ENCODE measurements at regions not wholly inside any gene's neighbourhood (a gene's known extent, or its start where the extent isn't known, plus 50 kb on each side); places are given as distances from the start of the nearest gene placed in this dataset.
A peak's percentile ranks its signal among the peaks of the same experiment; 100 is the strongest.

DNA sequence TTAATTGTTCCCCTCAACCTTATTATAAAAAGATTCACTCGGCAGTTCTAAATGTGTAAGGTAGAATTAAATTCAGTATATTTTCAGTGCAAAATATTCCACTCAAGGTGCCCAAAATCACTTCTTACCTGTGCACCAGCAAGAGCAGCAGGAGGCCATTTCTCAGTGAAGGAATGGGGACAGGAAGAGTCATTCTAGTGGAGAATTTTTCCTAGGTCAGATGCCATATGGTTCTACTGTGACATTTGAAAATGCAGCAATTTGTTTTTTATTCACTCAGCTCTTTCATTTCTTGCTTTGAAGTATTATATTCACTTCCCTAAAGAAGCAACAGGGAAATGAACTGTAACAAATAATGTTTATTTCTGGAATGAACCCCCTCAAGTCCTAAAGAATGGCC lies 264.0 kb upstream of the SYT1 start:
- no peak for DNase-seq

- DNase-seq = no peak
Measured at GRCh38 chr12:78611504-78611903, 253.1 kb upstream of the SYT1 start.

- DNase-seq = no peak
Measured at GRCh38 chr12:78612190-78612589, 252.4 kb upstream of the SYT1 start.

DNA sequence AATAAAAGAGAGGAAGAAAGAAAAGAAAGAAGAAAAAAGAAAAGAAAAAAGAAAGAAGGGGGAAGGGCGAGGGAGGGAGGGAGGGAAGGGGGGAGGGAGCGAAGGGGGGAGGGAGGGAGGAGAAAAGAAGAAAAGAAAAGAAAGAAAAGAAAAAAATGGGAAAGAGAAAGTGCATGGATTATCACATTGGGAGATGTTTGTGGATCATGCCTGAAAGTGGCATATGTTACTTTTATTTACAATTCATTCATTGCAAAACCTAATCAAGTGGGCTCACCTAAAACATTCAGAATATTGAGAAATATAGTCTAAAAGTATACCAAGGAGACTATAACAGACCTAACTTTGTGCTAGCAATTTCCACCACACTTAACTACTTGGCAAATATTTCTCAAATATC lies 246.9 kb upstream of the SYT1 start:
- DNase-seq = no peak

DNA sequence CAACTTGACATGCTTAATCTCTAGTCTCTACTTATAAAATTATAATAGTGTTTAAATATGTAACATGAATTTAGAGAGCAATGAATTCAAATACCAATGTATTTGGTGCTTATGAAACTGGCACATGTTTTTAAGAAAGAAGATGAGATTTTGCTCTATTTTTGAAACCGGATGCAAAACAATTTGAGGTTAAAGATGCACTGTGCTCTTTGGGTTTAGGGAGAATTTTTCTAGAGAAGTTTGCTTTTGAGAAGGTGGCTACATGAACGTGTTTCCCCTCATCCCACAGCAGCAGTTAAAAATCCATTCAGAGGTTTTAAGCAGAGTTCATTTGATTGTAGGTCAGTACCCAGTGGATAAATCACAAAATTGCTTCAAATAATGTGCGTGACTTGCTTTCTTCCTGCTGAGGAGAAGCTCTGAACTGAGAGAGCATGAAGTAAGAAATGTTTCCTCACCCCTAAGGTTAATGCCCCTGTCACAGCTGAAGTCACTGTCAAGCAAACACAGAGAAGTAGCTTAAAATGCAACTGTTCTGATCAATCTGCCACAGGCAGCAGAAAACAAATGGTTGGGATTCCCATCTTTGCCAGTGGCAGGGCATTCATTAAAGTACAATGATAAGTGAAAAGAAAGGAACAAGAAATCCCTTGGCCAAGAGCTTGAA lies 241.9 kb upstream of the SYT1 start:
- DNase-seq = no peak

DNA sequence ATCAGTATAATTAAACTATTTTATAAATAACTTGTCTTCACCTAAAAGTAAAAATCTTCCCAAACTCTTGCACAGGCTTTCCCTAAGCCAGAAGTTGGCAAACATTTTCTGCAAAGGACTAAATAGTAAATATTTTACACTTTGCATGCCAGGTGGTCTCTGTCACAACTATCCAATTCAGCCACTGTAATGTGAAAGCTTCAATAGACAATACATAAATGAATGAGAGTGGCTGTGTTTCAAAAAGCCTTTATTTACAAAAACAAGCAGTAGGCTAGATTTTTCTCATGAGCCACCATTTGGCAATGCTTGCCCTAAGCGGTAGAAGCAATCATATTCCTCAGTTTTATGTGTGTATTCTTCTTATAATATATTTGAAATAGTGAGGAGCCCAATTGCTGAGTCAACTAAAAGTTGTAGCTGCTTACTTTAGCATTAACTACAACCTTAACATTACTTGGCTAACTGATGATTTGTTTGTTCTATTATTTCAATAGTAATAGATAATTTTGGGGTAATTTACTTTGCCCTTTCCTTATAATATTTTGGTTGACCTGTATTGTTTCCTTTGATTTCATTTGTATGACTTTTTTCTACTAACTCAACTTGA lies 236.0 kb upstream of the SYT1 start:
- no peak for DNase-seq

DNA sequence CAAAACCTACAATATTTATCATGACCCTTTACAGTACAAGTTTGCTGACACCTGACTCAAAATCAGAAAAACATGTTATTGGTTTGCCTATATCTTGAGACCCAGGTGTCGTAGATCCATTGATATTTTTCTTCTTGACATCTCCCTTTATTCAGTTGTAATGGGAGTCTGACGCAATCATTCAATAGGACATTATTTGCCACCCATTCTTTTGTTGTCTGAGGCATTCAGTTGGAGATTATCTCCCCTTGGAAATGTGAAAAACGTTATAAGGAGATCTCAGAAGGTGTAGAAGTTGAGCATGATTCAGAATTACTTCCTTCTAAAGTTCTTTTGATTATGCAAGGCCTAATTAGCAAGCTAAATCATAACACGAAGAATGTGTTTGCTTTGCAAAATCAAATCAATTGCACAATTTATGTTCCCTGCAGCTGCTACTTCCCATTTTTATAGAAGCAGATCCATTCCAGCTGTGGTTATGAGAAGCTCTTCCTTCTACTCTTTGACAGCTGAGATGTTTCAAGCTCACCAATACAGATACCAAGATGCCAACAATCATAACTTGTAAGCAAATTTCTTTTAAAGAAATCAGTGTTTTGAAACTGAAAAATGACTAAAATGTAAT lies 228.2 kb upstream of the SYT1 start:
- DNase-seq = peak; percentile 5 to 63 (median 46)

DNA sequence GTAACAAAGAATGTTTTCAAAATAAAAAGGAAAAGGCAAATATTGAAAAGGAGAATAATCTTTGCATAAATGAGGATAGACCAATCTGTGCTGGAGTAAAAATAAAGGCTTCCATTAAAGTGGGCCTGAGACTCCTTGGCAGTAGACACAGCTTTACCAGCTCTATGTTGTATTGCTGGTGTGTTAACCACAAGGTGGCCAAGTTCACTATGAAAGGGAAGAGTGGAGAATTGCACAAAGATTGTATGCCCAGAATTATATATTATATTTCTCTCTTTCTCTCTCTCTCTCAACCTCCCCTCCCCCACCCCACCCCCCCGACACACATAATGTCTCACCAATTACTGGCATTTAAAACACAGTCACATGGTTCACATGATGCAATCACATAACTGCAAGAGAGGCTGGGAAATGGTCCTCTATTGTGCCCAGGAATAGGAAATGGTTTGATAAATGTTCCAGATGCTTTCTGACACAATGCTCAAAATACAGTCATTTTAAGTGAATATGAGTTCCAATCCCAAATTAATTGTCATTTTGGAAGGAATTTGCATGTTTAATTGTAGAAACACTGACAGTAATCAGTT lies 222.6 kb upstream of the SYT1 start:
- DNase-seq = no peak

DNA sequence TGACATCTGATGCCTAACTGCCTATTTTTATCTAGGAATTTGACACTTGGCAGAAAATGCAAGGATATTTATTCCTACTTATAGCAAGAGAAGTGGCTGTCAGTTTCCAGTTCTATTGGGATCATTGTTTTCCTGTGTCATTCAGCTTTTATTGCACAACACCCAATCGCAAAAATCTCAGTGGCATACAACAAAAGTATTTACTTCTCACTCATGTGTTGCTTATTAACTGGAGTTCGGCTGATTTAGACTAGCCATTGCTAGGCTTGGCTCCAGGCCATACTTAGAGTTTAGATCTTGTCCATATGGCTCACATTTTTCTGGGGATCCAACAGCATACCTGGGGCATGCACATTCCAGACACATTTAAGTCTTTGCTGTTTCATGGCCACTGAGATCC lies 218.6 kb upstream of the SYT1 start:
- DNase-seq = no peak

DNA sequence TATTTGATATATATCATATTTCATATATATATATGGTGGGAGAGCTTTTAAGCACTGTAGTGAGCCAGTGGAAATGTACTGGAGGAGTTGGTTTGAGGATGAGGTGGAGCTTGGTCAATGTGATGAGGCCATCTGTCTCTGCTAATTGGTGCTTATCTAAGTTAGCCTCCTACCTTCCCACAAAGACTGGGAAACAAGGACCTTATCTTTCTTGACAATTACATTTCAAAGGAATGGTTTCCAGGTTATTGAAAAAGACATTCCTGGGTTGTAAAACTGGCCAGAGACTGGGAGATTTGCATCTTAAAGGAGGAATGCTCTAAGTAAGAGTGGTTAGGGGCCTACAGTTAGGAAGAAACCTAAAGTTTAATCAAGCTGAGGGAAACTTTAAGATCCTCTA lies 212.8 kb upstream of the SYT1 start:
- DNase-seq = no peak

DNA sequence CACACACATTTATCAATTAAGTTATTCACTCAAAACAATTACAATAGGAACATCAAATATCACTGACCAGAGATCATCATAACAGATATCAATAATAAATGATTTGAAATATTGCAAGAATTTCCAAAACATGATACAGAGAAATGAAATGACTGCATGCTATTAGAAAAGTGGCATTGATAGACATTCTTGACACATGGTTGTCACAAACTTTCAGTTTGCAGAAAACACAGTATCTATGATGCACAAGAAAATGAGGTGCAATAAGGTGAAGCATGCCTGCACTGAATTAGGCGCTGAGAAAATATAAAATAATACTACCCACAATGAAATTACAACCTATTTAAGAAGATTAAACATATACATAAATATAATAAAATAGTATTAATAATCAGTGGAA lies 198.0 kb upstream of the SYT1 start:
- DNase-seq = no peak

GRCh38 chr12:78671295-78671694 lies 193.3 kb upstream of the SYT1 start:
- no peak for DNase-seq

- DNase-seq = no peak
Measured at GRCh38 chr12:78672033-78672432, 192.5 kb upstream of the SYT1 start.

DNA sequence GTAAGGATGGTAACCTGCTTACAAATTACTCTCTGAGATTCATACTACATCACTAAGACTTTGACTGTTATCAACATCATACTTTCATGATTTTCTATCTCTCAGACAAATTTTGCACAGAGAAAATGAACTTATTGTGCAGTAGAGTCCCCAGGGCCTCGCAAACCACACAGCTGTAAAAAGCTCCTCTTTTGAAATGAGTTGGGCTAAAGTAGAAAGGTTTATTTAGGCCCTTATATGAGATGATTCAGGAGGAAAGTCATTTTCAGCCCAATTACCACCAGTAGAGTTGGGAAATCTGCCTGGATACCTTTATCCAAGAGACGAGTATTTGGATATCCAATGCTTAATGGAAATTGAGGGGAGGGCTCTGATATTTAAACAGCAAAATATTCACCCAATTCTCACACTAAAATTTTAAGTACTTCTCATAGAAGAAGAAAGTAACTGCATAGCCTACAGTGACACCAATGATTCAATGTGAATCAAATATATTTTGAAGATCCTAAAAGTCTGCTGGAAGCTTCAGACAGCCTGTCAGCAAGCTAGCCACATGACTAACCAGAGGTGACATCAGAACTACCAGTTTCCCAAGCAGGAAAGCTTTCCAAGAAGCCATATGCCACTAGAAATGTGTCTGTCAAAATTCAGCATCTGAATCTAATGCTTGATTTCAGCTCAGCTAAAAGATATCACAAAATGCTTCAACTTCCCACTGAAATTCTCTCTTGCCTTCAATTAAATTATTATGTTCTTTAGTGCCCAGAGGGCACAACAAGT lies 190.1 kb upstream of the SYT1 start:
- DNase-seq = no peak

- DNase-seq = no peak
Measured at GRCh38 chr12:78680596-78680995, 184.0 kb upstream of the SYT1 start.

DNA sequence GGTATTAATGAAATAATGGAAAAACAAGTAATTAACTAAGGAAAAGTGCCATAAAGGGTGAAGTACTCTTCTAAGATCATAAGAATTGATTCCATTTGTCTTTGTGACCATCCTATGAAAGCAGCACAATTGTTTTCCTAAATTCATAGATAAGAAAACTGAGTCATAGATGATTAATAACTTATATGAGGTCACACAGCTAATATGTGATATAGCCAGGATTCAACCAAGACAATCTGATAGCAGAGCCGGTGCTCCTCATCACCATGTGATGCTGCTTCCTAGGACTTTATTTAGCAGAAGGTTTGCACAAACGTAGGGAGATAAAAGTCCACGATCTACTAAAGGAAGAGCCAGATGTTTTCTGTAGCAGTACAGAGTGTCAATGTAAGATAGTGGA lies 181.5 kb upstream of the SYT1 start:
- no peak for DNase-seq

GRCh38 chr12:78683626-78684025 lies 180.9 kb upstream of the SYT1 start:
- no peak for DNase-seq

DNA sequence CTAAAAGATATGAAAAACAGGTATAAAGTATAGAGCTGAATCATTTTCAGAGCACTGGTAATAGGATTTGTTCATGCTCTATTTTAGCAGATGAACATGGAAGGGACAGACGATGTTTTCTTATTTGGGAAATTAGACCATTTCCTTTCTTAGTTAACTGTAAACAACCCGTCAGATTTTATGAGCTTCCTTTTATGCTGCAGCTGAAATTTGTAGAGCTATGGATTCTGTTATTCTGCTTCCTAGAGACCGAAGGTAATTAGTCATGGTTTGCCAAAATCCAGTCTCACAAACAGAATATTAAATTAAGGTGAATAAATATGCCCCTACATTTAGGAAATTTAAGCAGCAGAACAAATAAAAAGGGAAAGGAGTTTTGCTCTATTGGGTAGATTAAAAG lies 180.2 kb upstream of the SYT1 start:
- no peak for DNase-seq

DNA sequence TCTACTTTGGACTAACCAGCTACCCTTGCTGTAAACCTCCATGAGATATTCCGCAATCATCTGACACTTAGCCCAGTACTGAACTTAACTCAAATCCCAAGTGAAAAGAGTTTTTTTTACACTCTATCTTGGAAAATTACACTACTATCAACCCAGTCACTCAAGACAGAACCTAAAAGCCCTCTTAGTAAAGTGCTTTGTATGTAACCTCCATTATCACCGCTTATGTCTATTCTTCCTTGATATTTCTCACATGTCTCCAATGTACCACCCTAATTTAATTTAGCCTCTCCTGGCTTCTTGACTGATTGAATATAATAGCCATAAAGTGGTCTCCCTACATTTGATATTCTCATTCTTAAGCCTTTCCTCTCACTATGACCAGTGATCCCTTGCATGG lies 168.8 kb upstream of the SYT1 start:
- no peak for DNase-seq

- DNase-seq = no peak
Measured at GRCh38 chr12:78696267-78696666, 168.3 kb upstream of the SYT1 start.

DNA sequence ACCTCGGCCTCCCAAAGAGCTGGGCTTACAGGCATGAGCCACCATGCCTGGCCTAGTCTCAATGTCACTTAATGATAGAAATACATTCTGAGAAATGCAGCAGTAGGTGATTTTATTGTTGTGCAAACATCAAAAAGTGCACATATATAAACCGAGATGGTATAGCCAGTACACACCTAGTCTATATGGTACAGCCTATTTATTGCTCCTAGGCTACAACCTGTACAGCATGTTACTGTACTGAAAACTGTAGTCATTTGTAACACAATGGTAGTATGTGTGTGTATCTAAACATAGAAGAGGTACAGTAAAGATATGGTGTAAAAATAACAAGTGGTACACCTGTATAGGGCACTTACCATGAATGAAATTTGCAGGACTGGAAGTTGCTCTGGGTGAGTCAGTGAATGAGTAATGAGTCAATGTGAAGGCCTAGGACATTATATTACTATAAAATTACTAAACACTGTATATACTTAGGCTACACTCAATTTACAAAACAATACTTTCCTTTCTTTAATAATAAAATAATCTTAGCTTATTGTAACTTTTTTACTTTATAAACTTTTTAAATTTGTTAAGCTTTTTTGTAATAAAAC lies 166.7 kb upstream of the SYT1 start:
- no peak for DNase-seq

- DNase-seq = no peak
Measured at GRCh38 chr12:78698747-78699146, 165.8 kb upstream of the SYT1 start.

DNA sequence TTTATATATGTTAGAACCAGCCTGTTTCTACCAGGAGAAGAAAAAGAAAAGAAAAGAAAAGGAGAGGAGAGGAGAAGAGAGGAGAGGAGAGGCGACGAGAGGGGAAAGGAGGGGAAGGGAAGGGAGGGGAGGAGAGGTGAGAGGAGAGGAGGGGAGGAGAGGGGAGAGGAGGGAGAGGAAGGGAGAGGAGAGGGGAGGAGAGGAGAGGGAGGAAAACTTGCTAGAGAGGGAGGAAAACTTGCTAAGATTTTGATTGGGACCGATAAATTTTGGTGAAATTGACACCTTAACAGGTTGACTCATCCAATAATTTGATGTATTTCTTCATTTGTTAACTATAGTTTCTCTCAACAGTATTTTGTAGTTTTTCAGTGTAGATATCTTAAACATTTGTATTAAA lies 164.0 kb upstream of the SYT1 start:
- no peak for DNase-seq

Data from suppressor macrophage (primary cell).